HepG2 (cell line): ENCODE measurements at regions not wholly inside any gene's neighbourhood (a gene's known extent, or its start where the extent isn't known, plus 50 kb on each side); places are given as distances from the start of the nearest gene placed in this dataset.

Source experiments
- SMAD1 ChIP-seq: sonication (generic); formaldehyde crosslinking; IDR thresholded peaks from 2 replicates; pipeline ENCODE4 v1.4.0; 2020; ENCODE audit warnings: missing genetic modification reagents, low read depth, mild to moderate bottlenecking, borderline replicate concordance
- ZNF24 ChIP-seq: fragments of 450-650 bp; IDR thresholded peaks from 2 replicates; pipeline ENCODE4 v1.6.1; 2017; ENCODE audit warnings: antibody characterized with exemption, mild to moderate bottlenecking
- TF ChIP-seq, protein P1 (sequence below), 2 experiments: IDR thresholded peaks; 2 replicates each; pipeline ENCODE4 v1.6.1; 2011 to 2012; ENCODE audit warnings: low read length in 2 of 2, borderline replicate concordance in 1 of 2, low read depth in 1 of 2, mild to moderate bottlenecking in 1 of 2, moderate library complexity in 1 of 2

DNA sequence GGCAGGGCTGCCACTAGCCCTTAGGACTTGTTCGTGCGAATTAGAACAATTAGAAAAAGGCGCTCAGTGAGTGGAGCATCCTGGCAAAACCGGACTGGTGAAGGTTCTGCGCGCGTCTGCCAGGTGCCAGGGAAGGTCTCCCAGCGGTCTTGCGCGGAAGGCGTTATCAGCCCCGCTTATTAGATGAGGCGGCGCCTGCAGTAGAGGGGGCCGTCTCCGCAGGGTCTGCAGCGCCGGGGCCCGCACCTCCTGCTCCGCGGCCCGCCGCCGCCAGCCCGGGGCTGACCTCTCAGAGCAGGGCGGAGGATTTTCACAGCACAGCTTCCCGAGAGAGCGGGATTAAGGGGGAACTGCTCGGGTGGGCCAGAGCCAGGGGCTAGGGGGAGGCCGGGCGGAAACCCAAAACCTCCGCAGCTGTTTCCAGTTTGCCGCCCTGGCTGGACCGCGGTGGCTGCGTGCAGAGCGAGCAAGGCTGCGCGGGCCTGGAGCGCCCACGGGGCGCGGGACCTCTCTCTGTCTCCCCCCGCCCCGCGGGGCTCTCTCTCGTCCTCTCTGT is 155.2 kb downstream of the FOXD2 start:
- TF ChIP-seq ZNF24 (no peak), SMAD1 (no peak)
- TF ChIP-seq, protein P1, sequence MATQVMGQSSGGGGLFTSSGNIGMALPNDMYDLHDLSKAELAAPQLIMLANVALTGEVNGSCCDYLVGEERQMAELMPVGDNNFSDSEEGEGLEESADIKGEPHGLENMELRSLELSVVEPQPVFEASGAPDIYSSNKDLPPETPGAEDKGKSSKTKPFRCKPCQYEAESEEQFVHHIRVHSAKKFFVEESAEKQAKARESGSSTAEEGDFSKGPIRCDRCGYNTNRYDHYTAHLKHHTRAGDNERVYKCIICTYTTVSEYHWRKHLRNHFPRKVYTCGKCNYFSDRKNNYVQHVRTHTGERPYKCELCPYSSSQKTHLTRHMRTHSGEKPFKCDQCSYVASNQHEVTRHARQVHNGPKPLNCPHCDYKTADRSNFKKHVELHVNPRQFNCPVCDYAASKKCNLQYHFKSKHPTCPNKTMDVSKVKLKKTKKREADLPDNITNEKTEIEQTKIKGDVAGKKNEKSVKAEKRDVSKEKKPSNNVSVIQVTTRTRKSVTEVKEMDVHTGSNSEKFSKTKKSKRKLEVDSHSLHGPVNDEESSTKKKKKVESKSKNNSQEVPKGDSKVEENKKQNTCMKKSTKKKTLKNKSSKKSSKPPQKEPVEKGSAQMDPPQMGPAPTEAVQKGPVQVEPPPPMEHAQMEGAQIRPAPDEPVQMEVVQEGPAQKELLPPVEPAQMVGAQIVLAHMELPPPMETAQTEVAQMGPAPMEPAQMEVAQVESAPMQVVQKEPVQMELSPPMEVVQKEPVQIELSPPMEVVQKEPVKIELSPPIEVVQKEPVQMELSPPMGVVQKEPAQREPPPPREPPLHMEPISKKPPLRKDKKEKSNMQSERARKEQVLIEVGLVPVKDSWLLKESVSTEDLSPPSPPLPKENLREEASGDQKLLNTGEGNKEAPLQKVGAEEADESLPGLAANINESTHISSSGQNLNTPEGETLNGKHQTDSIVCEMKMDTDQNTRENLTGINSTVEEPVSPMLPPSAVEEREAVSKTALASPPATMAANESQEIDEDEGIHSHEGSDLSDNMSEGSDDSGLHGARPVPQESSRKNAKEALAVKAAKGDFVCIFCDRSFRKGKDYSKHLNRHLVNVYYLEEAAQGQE (IDR thresholded peaks at IDR 0.05; ENCODE audit: borderline replicate concordance in 1 of 2, low read depth in 1 of 2, low read length in 2 of 2): no peak
